Small intestine (tissue), 7 donors: ENCODE measurements at regions not wholly inside any gene's neighbourhood (a gene's known extent, or its start where the extent isn't known, plus 50 kb on each side); places are given as distances from the start of the nearest gene placed in this dataset.

Experiments
- DNase-seq, 2 donors: peaks; one replicate each; pipeline versions ENCODE4 v3.0.0 to v3.0.0-alpha.2; 2013
- FAIRE-seq: peaks from 2 replicates; lab custom pipeline; 2012; peaks lifted over from hg19 to GRCh38; lab: Jason Lieb, UNC
- H3K27ac ChIP-seq, 3 donors: one replicate each; pipeline ENCODE4 v1.5.1; 2013; ENCODE audit warnings: low read length in 2 of 3, mild to moderate bottlenecking in 2 of 3, control low read depth in 1 of 3, inconsistent platforms in 1 of 3, low read depth in 1 of 3, moderate library complexity in 1 of 3
- H3K27me3 ChIP-seq, 3 donors: one replicate each; pipeline ENCODE4 v1.6.1; 2013; ENCODE audit warnings: low read length in 3 of 3, inconsistent platforms in 1 of 3; ENCODE audit not compliant: control insufficient read depth in 3 of 3, insufficient read depth in 3 of 3
- H3K36me3 ChIP-seq, 3 donors: one replicate each; pipeline ENCODE4 v1.6.1; 2013; ENCODE audit warnings: low read length in 3 of 3, inconsistent platforms in 1 of 3, low read depth in 1 of 3, mild to moderate bottlenecking in 1 of 3, moderate library complexity in 1 of 3; ENCODE audit not compliant: control insufficient read depth in 3 of 3, insufficient read depth in 2 of 3
- H3K4me1 ChIP-seq, 3 donors: one replicate each; pipeline ENCODE4 v1.6.1; 2013; ENCODE audit warnings: low read length in 2 of 3, inconsistent platforms in 1 of 3, low read depth in 1 of 3, mild to moderate bottlenecking in 1 of 3, moderate library complexity in 1 of 3; ENCODE audit not compliant: control insufficient read depth in 3 of 3, insufficient read depth in 2 of 3
- H3K4me3 ChIP-seq, 3 donors: one replicate each; pipeline ENCODE4 v1.5.1; 2013; ENCODE audit warnings: low read length in 3 of 3, control low read depth in 1 of 3, inconsistent platforms in 1 of 3, low read depth in 1 of 3, mild to moderate bottlenecking in 1 of 3, moderate library complexity in 1 of 3
- H3K9me3 ChIP-seq, 2 donors: one replicate each; pipeline ENCODE4 v1.6.1; 2013; ENCODE audit warnings: low read depth in 1 of 2, low read length in 1 of 2; ENCODE audit not compliant: control insufficient read depth in 2 of 2, insufficient read depth in 1 of 2
- WGBS, 3 donors: extraction: QIAGEN DNeasy Blood & Tissue Kit; methylation state at CpG; one replicate each; pipeline ENCODE4 v1.1.7; 2013; 5-methylcytosine and 5-hydroxymethylcytosine counted together
- donor health status: healthy with polysubstance abuse.
- donor health status: control.
- donor health status: control.
- donor health status: Bipolar disorder and iron deficiency.
- donor health status: healthy.

DNA sequence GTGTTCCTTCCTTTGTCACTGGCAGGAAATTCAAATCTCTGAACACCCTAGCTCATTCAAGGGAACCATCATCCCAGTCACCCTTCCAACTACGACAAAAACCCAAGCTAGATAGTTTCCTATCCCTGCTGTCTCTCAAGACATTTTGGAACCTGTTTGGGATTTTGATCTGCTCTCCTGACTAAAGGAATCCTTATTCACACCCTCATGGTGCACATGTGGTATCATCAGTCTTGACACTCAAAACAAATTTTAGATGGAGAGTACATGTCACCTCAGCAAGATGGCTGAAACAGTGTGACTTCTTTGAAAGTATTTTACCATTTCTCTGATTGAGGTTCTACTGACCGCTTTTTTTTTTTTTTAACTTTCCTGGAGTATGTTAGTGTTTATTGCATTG lies 234.3 kb upstream of the TMEM229A start:
- Histone ChIP-seq H3K27ac (no peak overlapping the region), H3K36me3 (no peaks in the 10 kb centered on the region), H3K4me3 (no peak overlapping the region), H3K4me1 (no peaks in the 10 kb centered on the region), H3K27me3 (no peaks in the 10 kb centered on the region), H3K9me3 (no peaks in the 10 kb centered on the region)
- WGBS, 3 donors, result 83 to 95% (median 85%) methylated on average over 2 of the region's 2 CpGs
- DNase-seq, result no peak
- FAIRE-seq, result no peak

DNA sequence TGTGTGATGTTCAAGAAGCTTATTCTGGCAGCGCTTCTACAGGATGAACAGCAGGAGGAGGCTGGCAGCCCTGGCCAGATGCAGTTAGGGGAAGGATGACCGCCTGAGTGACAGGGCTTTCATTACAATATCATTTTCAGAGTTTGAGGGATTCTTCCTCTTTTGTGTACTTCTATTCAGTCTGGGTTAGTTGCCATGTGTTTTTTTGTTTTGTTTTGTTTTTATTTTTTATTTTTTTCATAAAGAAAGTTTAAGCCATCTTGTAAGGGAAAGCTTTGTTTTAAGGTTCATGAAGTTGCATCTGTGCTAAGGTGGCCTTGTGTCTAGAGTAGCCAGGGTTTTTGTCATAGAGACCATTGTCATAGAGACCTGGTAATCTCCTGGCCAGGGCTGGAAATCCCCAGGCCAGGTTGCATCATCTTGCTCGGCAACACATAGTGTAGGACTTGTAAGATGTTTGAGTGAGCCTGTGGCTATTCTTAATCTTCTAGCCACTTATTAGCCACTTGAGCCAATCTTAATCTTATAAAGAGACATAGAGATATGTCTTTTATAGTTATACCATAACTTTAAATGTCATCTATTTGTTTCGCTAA lies 230.5 kb upstream of the TMEM229A start:
- Histone ChIP-seq H3K27ac (no peak overlapping the region), H3K36me3 (no peaks in the 10 kb centered on the region), H3K4me3 (no peak overlapping the region), H3K9me3 (no peaks in the 10 kb centered on the region), H3K4me1 (no peaks in the 10 kb centered on the region), H3K27me3 (no peaks in the 10 kb centered on the region)
- FAIRE-seq (no peak), DNase-seq (no peak)
- 74 to 78% (median 74%) methylated on average over 4 of the region's 4 CpGs for WGBS, 3 donors

DNA sequence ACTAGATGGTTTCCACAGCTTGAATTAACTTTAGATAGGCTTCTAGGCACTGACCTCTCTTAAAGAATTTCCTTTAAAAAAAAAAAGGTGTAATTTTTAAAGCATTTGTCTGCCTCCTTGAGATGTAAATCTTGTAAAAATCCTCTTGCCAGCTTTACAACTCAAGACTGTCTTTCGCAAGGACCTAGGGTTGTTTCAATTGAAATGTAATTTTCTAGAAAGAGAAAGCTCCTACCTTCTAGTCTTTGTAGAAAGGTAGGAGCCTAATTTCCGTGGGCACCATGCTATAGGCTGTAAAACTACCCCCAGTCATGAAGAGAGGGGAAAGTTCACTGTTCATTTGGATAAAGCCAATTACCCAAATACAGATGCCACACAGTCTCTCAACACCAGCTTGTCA lies 228.8 kb upstream of the TMEM229A start:
- H3K4me3 ChIP-seq, result no peak overlapping the region
- no peaks in the 10 kb centered on the region for H3K9me3 ChIP-seq
- FAIRE-seq (no peak), DNase-seq (no peak)
- no peaks in the 10 kb centered on the region for H3K36me3 ChIP-seq
- no peaks in the 10 kb centered on the region for H3K4me1 ChIP-seq
- H3K27ac ChIP-seq, result no peak overlapping the region
- WGBS, 3 donors, result 42 to 46% (median 43%) methylated on average over 2 of the region's 2 CpGs
- no peaks in the 10 kb centered on the region for H3K27me3 ChIP-seq

DNA sequence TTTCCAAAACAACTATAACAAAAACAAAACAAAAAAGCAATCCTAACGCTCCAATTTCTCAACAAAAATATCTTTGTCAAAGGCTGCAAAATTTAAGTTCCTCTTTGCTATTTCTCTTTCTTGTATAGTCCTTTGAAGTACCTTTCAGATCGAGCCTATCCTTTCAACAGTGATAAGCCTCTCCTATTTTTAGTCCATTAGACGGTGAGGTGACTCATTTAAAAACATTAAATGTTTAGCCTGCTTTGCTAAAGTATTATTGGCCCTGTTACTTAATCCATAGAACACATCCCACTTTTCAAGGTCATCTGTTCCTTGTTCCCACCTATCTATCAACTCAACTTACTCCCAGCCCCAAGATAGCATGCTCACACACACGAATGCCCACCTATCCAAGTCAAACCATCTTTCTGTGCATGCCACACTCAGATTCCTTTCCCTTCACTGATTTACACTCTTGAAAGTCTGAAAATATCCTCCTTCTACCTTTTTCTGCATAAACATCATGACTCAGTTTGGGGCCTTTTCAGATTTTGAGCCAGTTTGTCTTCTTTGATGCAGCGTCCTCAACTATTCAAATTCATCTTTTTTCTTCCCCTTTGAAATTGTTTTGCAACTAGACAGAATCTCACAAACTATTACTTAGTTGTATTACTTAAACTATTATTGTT lies 224.9 kb upstream of the TMEM229A start:
- no peaks in the 10 kb centered on the region for H3K9me3 ChIP-seq
- FAIRE-seq (no peak), DNase-seq (no peak)
- H3K4me1 ChIP-seq, result no peaks in the 10 kb centered on the region
- no peak overlapping the region for H3K4me3 ChIP-seq
- H3K27me3 ChIP-seq, result no peaks in the 10 kb centered on the region
- WGBS, 3 donors, result 33 to 60% (median 35%) methylated on average over 5 of the region's 5 CpGs
- H3K36me3 ChIP-seq, result no peaks in the 10 kb centered on the region
- no peak overlapping the region for H3K27ac ChIP-seq

DNA sequence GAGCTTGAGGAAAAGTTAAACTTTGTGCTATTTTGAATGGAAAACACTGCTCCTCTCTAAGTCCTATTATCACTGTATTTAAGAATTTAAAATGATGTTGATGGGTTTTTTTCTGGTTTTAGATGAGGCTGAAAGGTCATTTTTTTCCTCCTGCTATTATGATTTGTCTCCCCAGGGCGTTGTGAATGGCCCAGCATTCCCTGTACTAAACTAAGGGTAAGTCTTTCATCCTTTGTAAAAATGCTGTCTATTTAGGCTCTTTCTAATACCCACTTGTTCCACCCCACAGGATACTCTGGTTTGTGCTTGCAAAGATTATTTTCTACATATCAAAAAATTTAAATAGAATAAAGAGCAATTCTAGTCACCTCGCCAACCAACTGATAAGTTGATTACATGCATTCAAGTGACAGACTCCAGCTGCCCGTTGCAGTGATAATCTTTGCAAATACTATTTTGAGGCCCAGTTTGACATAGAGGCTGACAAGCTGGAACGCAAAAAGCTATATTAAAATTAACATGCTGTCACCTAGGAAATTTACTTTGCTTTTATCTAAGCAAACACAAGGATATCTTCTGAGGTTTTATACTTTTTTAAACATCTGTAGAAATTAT lies 222.3 kb upstream of the TMEM229A start:
- no peaks in the 10 kb centered on the region for H3K9me3 ChIP-seq
- no peak overlapping the region for H3K27ac ChIP-seq
- no peaks in the 10 kb centered on the region for H3K27me3 ChIP-seq
- no peaks in the 10 kb centered on the region for H3K36me3 ChIP-seq
- H3K4me1 ChIP-seq, result no peaks in the 10 kb centered on the region
- FAIRE-seq (no peak), DNase-seq (no peak)
- no peak overlapping the region for H3K4me3 ChIP-seq
- 23 to 47% (median 39%) methylated on average over 4 of the region's 4 CpGs for WGBS, 3 donors

DNA sequence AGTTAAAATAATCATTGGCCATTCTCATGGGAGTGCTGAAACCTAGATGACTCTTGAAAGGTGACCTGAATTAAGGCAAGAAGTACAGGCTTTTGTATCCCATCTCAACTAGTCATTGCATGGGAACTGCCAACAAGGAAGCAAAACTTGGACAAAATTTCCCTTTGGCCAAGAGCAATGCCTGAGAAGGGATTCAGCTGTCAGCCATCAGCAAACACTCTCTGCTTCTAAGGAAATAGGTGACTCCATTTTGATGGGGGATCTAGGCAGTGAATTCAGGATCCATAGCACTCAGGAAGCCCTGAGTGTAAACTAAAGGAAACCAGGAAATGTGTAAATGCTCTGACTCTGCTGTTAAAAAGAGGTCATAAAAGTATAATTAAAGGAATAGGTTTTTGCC lies 221.5 kb upstream of the TMEM229A start:
- Histone ChIP-seq H3K4me3 (no peak overlapping the region), H3K27me3 (no peaks in the 10 kb centered on the region), H3K4me1 (no peaks in the 10 kb centered on the region), H3K9me3 (no peaks in the 10 kb centered on the region), H3K27ac (no peak overlapping the region), H3K36me3 (no peaks in the 10 kb centered on the region)
- FAIRE-seq, result no peak
- DNase-seq, result no peak

DNA sequence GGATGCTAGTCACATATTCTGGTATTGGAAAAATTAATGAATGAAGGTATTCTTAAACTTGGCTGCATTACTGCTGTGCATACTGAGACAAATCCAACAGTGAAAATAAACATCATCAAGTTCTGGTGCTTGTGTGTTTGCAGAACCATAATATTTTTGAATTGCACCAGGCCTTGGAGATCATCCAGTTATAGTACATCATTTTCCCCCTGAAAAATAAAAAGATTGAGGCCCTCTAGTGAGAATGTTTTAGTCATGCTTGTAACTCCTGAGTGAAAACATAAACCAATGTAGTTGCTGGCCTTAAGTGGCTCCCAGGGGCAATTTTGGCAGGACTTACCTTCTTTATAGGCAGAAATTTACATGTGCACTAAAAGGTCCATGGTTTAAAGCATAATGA lies 218.8 kb upstream of the TMEM229A start:
- Histone ChIP-seq H3K27me3 (no peaks in the 10 kb centered on the region), H3K4me3 (no peak overlapping the region), H3K36me3 (no peaks in the 10 kb centered on the region), H3K4me1 (no peaks in the 10 kb centered on the region), H3K9me3 (no peaks in the 10 kb centered on the region), H3K27ac (no peak overlapping the region)
- no peak for DNase-seq
- FAIRE-seq, result no peak

DNA sequence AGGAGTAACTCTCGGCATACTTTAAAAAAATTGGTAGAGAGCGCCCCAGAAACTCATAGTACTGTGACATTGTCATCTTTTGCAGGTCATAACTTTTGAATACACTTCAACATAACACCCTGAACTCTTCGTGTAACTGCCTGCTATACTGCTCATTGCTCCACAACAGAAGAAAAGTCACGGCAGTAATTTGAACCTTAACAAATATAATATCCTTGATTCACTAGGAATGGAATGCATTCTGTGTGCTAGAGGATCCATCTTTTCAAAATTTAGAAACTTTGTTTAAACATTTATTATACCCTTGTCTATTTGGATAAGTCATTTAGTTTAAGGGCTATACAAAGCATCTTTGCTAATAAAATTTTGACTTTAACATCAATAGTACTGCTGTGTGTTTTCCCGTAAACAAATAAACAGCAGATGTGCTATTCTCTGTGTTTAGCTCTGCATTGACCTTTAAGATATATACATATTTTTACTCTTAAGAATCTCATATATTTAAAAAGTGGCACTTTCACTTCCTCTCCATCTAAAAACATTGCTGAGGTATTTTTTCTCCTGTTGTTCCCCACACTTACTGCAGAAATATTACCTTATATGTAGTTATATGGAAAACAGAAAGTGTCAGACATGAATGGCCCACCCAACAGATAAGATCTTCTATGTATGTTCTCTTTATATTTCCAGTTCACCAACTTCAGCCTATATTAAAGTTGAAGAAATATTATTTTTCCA lies 217.6 kb upstream of the TMEM229A start:
- Histone ChIP-seq H3K27ac (no peak overlapping the region), H3K4me3 (no peak overlapping the region), H3K36me3 (no peaks in the 10 kb centered on the region), H3K27me3 (no peaks in the 10 kb centered on the region), H3K9me3 (no peaks in the 10 kb centered on the region), H3K4me1 (no peaks in the 10 kb centered on the region)
- FAIRE-seq (no peak), DNase-seq (no peak)
- WGBS, 3 donors, result 74 to 79% (median 77%) methylated on average over 5 of the region's 5 CpGs
